ENCODE measurements at regions not wholly inside any gene's neighbourhood (a gene's known extent, or its start where the extent isn't known, plus 50 kb on each side); places are given as distances from the start of the nearest gene placed in this dataset.
"Not testable (repeated sequence)": the region's sequence is repeated elsewhere in the genome, so short reads cannot be mapped to it uniquely, and the experiment has no call there.

DNA sequence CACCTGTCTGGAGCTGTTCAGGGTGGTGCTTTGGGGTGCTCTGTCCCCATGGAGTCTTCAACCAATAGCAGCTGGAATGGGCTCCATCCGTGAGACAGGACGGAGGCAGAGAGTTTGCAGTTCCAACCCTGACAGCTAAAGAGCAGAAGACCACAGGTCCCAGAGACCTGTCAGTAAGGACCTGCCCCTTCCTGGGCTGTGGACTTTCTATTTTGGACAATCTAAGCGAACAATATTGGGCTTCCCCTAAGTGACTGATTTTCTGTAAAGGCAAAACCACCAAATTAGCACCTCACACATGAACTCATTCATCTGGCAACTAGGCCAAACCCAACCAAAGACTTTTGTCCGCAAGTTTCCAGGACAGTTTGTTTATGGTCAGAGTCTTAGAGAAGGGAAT is 50.5 kb upstream of the MRGPRE start:
- H3K9ac ChIP-seq (ENCODE audit: low read length); DNase-seq; H3K23ac ChIP-seq (ENCODE audit: low read length); H4K91ac ChIP-seq (ENCODE audit: low read depth, low read length); H3K4me3 ChIP-seq (ENCODE audit: low read depth, low read length); H3K18ac ChIP-seq (ENCODE audit: low read length); H2BK5ac ChIP-seq (ENCODE audit: low read depth, low read length, poor library complexity); H3K9me3 ChIP-seq (ENCODE audit: insufficient read depth, low read depth, low read length); H3K79me1 ChIP-seq (ENCODE audit: low read length); H3K4me2 ChIP-seq (ENCODE audit: low read length); H4K8ac ChIP-seq (ENCODE audit: low read depth, low read length); H3K4ac ChIP-seq (ENCODE audit: low read depth, low read length); H2AFZ ChIP-seq (ENCODE audit: insufficient read depth, low read length, poor library complexity); H2BK12ac ChIP-seq (ENCODE audit: low read length); H4K12ac ChIP-seq (ENCODE audit: low read depth, low read length); H3K27me3 ChIP-seq (ENCODE audit: insufficient read depth, low read length); H3K27ac ChIP-seq (ENCODE audit: low read depth, low read length); H3K4me1 ChIP-seq (ENCODE audit: control insufficient read depth in 1 of 2, insufficient read depth in 2 of 2, low read length in 2 of 2); H3K14ac ChIP-seq (ENCODE audit: low read length); H3K36me3 ChIP-seq (ENCODE audit: control insufficient read depth in 1 of 2, insufficient read depth in 2 of 2, low read length in 2 of 2); H2AK5ac ChIP-seq (ENCODE audit: low read length); H2BK120ac ChIP-seq (ENCODE audit: insufficient read depth, low read length, poor library complexity); H3K79me2 ChIP-seq (ENCODE audit: control insufficient read depth, insufficient read depth, low read length, poor library complexity): not testable (repeated sequence)
- no CpG with 5 or more reads among the region's 4 CpGs for WGBS (ENCODE audit: extremely low coverage, insufficient coverage, insufficient read length)
